GM12878 (cell line): ENCODE measurements at regions not wholly inside any gene's neighbourhood (a gene's known extent, or its start where the extent isn't known, plus 50 kb on each side); places are given as distances from the start of the nearest gene placed in this dataset.

Source experiments
- ATAC-seq: fragments of 200-7000 bp; cut with Tn5 transposase; 3 replicates; pipeline ENCODE4 v1.9.1; 2020; ENCODE audit warnings: mild to moderate bottlenecking, moderate library complexity
- BruUV-seq: library from RNA; stranded (reverse); fragments of 400-500 nt; replicated peaks from 2 replicates; lab custom pipeline; 2021; lab: Mats Ljungman, UMichigan
- CTCF ChIA-PET: fragments of 300-600 bp; sonication (Branson Sonifier 250); formaldehyde crosslinking; extraction: SDS; loops from one replicate; lab custom pipeline; 2021; ENCODE audit warnings: inconsistent platforms; lab: Yijun Ruan, JAX
- POLR2A ChIA-PET: fragments of 350-600 bp; formaldehyde crosslinking; extraction: SDS; loops from one replicate; lab custom pipeline; 2021; ENCODE audit warnings: inconsistent platforms; lab: Charles Lee
- RAD21 ChIA-PET: fragments of 300-600 bp; sonication (Branson Sonifier 250); formaldehyde crosslinking; loops from one replicate; lab custom pipeline; 2023; ENCODE audit warnings: antibody characterized with exemption; ENCODE audit not compliant: unreplicated experiment; lab: Charles Lee
- SMC1A ChIA-PET: fragments of 300-600 bp; sonication (Branson Sonifier 250); formaldehyde crosslinking; loops from one replicate; lab custom pipeline; 2023; ENCODE audit not compliant: unreplicated experiment, uncharacterized antibody; lab: Charles Lee
- DNase-seq: peaks from one replicate; pipeline ENCODE4 v3.0.0-alpha.2; 2011; ENCODE audit warnings: low read depth, low spot score
- FAIRE-seq: peaks from 3 replicates; lab custom pipeline; 2011; peaks lifted over from hg19 to GRCh38; lab: Jason Lieb, UNC
- H2AFZ ChIP-seq: 2 replicates; pipeline ENCODE4 v1.6.0; 2011; ENCODE audit warnings: low read depth, low read length, control low read depth; ENCODE audit not compliant: control insufficient read depth
- H3K27ac ChIP-seq: 2 replicates; pipeline ENCODE4 v1.5.1; 2011; ENCODE audit warnings: control low read depth; ENCODE audit not compliant: control insufficient read depth, insufficient read depth
- H3K27me3 ChIP-seq, 2 experiments: replicated peaks in 1 of 2; 2 replicates each; pipeline versions ENCODE4 v1.6.0 to v1.6.1; 2011; ENCODE audit warnings: low read length in 1 of 2; ENCODE audit not compliant: control insufficient read depth in 2 of 2, insufficient read depth in 2 of 2
- H3K36me3 ChIP-seq, 2 experiments: 2 replicates each; pipeline ENCODE4 v1.5.1; 2011; ENCODE audit warnings: low read length in 1 of 2; ENCODE audit not compliant: control insufficient read depth in 2 of 2, insufficient read depth in 2 of 2
- H3K4me1 ChIP-seq: 2 replicates; pipeline ENCODE4 v1.6.1; 2011; ENCODE audit warnings: mild to moderate bottlenecking, low read length, moderate library complexity, mixed read lengths; ENCODE audit not compliant: control insufficient read depth, insufficient read depth
- H3K4me2 ChIP-seq: 2 replicates; pipeline ENCODE4 v1.6.0; 2011; ENCODE audit warnings: control low read depth; ENCODE audit not compliant: control insufficient read depth, insufficient read depth
- H3K4me3 ChIP-seq: fragments of 200-600 bp; sonication (generic); 2 replicates; pipeline ENCODE4 v1.5.1; 2016
- H3K79me2 ChIP-seq: 2 replicates; pipeline ENCODE4 v1.6.0; 2011; ENCODE audit warnings: low read length; ENCODE audit not compliant: control insufficient read depth, insufficient read depth
- H3K9ac ChIP-seq: 2 replicates; pipeline ENCODE4 v1.8.0; 2011; ENCODE audit warnings: low read length, control low read depth, mixed read lengths; ENCODE audit not compliant: control insufficient read depth, insufficient read depth
- H3K9me3 ChIP-seq: replicated peaks from 3 replicates; pipeline ENCODE4 v1.5.1; 2011; ENCODE audit warnings: mild to moderate bottlenecking, low read length; ENCODE audit not compliant: control insufficient read depth, insufficient read depth
- H4K20me1 ChIP-seq: 2 replicates; pipeline ENCODE4 v1.6.0; 2011; ENCODE audit not compliant: control insufficient read depth, insufficient read depth
- ATF7 ChIP-seq: fragments of 450-650 bp; IDR thresholded peaks from 2 replicates; pipeline ENCODE4 v1.6.1; 2016; ENCODE audit warnings: low read depth, mild to moderate bottlenecking
- BACH1 ChIP-seq: fragments of 450-650 bp; IDR thresholded peaks from 2 replicates; pipeline ENCODE4 v1.6.1; 2017; ENCODE audit warnings: mild to moderate bottlenecking, borderline replicate concordance
- BCL3 ChIP-seq: IDR thresholded peaks from 2 replicates; pipeline ENCODE4 v1.6.1; 2011; ENCODE audit warnings: borderline replicate concordance, low read depth, mild to moderate bottlenecking, moderate library complexity, low read length; ENCODE audit not compliant: insufficient read depth, poor library complexity, severe bottlenecking
- E2F4 ChIP-seq: IDR thresholded peaks from 2 replicates; pipeline ENCODE4 v1.6.1; 2012; ENCODE audit warnings: low read depth, low read length, improper control_type of control experiment
- ELK1 ChIP-seq: IDR thresholded peaks from 2 replicates; pipeline ENCODE4 v1.6.1; 2012; ENCODE audit warnings: low read depth, low read length, improper control_type of control experiment
- JUNB ChIP-seq: IDR thresholded peaks from 2 replicates; pipeline ENCODE4 v1.6.1; 2016; ENCODE audit warnings: antibody characterized with exemption, mild to moderate bottlenecking
- MTA2 ChIP-seq: fragments of 450-650 bp; IDR thresholded peaks from 2 replicates; pipeline ENCODE4 v1.6.1; 2016; ENCODE audit warnings: low read depth, mild to moderate bottlenecking, moderate library complexity
- NFYB ChIP-seq: IDR thresholded peaks from 2 replicates; pipeline ENCODE4 v1.6.1; 2011; ENCODE audit warnings: low read depth, mild to moderate bottlenecking, low read length, improper control_type of control experiment, moderate library complexity; ENCODE audit not compliant: insufficient read depth
- PAX5 ChIP-seq: IDR thresholded peaks from 2 replicates; pipeline ENCODE4 v1.6.1; 2011; ENCODE audit warnings: low read depth, low read length, borderline replicate concordance
- POLR2AphosphoS2 ChIP-seq: IDR thresholded peaks from 2 replicates; pipeline ENCODE4 v1.6.1; 2011; ENCODE audit warnings: low read depth, mild to moderate bottlenecking, low read length, improper control_type of control experiment, moderate library complexity
- ZBED1 ChIP-seq: IDR thresholded peaks from 2 replicates; pipeline ENCODE4 v1.6.1; 2016; ENCODE audit warnings: borderline replicate concordance
- ZBTB4 ChIP-seq: fragments of 450-650 bp; formaldehyde crosslinking; IDR thresholded peaks from 2 replicates; pipeline ENCODE4 v1.4.0; 2022; ENCODE audit warnings: mild to moderate bottlenecking, moderate library complexity
- ZSCAN29 ChIP-seq: fragments of 450-650 bp; IDR thresholded peaks from 2 replicates; pipeline ENCODE4 v1.6.1; 2017; ENCODE audit warnings: mild to moderate bottlenecking, moderate library complexity
- WGBS: methylation state at CpG from one replicate; pipeline ENCODE4 v1.1.6; 2016; ENCODE audit warnings: low lambda C conversion rate; ENCODE audit not compliant: insufficient replicate concordance, insufficient coverage; ENCODE audit errors: missing lambda C conversion rate; 5-methylcytosine and 5-hydroxymethylcytosine counted together
- in situ Hi-C: fragments of 300-500 bp; cut with MboI; formaldehyde crosslinking; loops from 9 replicates; pipeline ENCODE4 v1.14.3; 2018; ENCODE audit warnings: mixed read lengths
- intact Hi-C: fragments of 100-400 bp; cut with micrococcal nuclease; formaldehyde crosslinking; loops from one replicate; pipeline ENCODE4 v1.14.2; 2022; ENCODE audit not compliant: unreplicated experiment
- TF ChIP-seq, protein P1 (sequence below): fragments of 450-650 bp; IDR thresholded peaks from 2 replicates; pipeline ENCODE4 v1.6.1; 2018; ENCODE audit warnings: mild to moderate bottlenecking, low read depth, moderate library complexity; ENCODE audit not compliant: partially characterized antibody

GRCh38 chr6:61586934-61587537 lies 699.0 kb downstream of the KHDRBS2 start:
- POLR2A ChIA-PET, result no interaction called here
- in situ Hi-C loops, result no loop called here
- TF ChIP-seq PAX5 (no peak), ELK1 (no peak), BACH1 (no peak), BCL3 (no peak), ZSCAN29 (no peak), E2F4 (no peak), NFYB (no peak), ZBED1 (no peak), JUNB (no peak), POLR2AphosphoS2 (no peak), ATF7 (no peak), MTA2 (no peak), ZBTB4 (CRISPR knock-in tag) (no peak)
- TF ChIP-seq, protein P1, sequence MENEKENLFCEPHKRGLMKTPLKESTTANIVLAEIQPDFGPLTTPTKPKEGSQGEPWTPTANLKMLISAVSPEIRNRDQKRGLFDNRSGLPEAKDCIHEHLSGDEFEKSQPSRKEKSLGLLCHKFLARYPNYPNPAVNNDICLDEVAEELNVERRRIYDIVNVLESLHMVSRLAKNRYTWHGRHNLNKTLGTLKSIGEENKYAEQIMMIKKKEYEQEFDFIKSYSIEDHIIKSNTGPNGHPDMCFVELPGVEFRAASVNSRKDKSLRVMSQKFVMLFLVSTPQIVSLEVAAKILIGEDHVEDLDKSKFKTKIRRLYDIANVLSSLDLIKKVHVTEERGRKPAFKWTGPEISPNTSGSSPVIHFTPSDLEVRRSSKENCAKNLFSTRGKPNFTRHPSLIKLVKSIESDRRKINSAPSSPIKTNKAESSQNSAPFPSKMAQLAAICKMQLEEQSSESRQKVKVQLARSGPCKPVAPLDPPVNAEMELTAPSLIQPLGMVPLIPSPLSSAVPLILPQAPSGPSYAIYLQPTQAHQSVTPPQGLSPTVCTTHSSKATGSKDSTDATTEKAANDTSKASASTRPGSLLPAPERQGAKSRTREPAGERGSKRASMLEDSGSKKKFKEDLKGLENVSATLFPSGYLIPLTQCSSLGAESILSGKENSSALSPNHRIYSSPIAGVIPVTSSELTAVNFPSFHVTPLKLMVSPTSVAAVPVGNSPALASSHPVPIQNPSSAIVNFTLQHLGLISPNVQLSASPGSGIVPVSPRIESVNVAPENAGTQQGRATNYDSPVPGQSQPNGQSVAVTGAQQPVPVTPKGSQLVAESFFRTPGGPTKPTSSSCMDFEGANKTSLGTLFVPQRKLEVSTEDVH, result no peak

More at GRCh38 chr6:61586934-61587537, 699.0 kb downstream of the KHDRBS2 start:
- no peaks in the 10 kb centered on the region for H3K27me3 ChIP-seq
- no peaks in the 10 kb centered on the region for H3K9me3 ChIP-seq
- no peak overlapping the region for H3K4me2 ChIP-seq
- ATAC-seq (no peak), FAIRE-seq (no peak), DNase-seq (no peak)
- no peak overlapping the region for H3K27ac ChIP-seq
- intact Hi-C loops, result no loop called here
- BruUV-seq, result no TSS peak
- no peak overlapping the region for H2AFZ ChIP-seq
- no peaks in the 10 kb centered on the region for H3K79me2 ChIP-seq
- no peak overlapping the region for H3K9ac ChIP-seq
- no peaks in the 10 kb centered on the region for H4K20me1 ChIP-seq
- ChIA-PET CTCF (no interaction called here), RAD21 (no interaction called here), SMC1A (no interaction called here)
- no peak overlapping the region for H3K4me3 ChIP-seq
- no peaks in the 10 kb centered on the region for H3K36me3 ChIP-seq
- no peaks in the 10 kb centered on the region for H3K4me1 ChIP-seq
- WGBS, result 35% methylated on average over 3 of the region's 3 CpGs
